ENCODE measurements at regions not wholly inside any gene's neighbourhood (a gene's known extent, or its start where the extent isn't known, plus 50 kb on each side); places are given as distances from the start of the nearest gene placed in this dataset.

GRCh38 chr12:72089678-72090077 lies 151.0 kb downstream of the TPH2 start:
- TF ChIP-seq EZH2 (IDR thresholded peaks at IDR 0.05): no peak
- no peak for TF ChIP-seq POLR2AphosphoS5 (IDR thresholded peaks at IDR 0.05; ENCODE audit: borderline replicate concordance, low read depth, low read length)
- no peak for TF ChIP-seq FOXP2 (optimal IDR thresholded peaks at IDR 0.05; ENCODE audit: control extremely low read depth, extremely low read length, insufficient read depth)

Data from SK-N-MC (cell line).